ENCODE measurements at regions not wholly inside any gene's neighbourhood (a gene's known extent, or its start where the extent isn't known, plus 50 kb on each side); places are given as distances from the start of the nearest gene placed in this dataset.

DNA sequence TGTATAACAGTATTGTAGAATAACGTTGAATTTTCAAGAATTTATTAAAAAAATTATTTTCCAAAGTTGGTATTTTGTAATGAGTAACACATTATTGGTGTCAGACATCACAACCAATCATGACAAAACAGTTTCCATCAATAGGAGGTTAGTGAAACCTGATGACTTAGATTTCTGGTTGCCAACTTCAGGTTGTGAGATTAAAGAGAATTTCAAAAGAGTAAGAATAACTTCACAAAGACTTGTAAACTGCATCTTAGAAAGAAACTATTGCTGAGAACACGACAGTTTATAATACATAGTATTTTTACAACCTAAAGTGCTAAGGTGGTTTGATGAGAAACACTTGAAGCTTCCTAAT, 159.2 kb upstream of the ARG1 start:
- no peak for FAIRE-seq
- 92% methylated on average over 2 of the region's 2 CpGs; no CpG with 5 or more reads in 1 of the 2 experiments for WGBS, 2 experiments (ENCODE audit: extremely low coverage in 1 of 2, insufficient coverage in 1 of 2, insufficient read length in 1 of 2, insufficient replicate concordance in 2 of 2, low coverage in 1 of 2, low lambda C conversion rate in 2 of 2, missing lambda C conversion rate in 1 of 2)
- Histone ChIP-seq H4K20me1 (replicated peaks in 1 of 2; ENCODE audit: control insufficient read depth in 1 of 2, insufficient read depth in 2 of 2, low read length in 2 of 2) (no peaks in the 10 kb centered on the region), H2BK20ac (ENCODE audit: low read length) (no peak overlapping the region), H3K18ac (ENCODE audit: extremely low read depth, low read length) (no peak overlapping the region), H3K23ac (ENCODE audit: insufficient read length) (no peak overlapping the region), H3K56ac (replicated peaks; ENCODE audit: insufficient read length, low read depth, low read length) (no peak overlapping the region), H2AK5ac (ENCODE audit: low read depth, low read length) (no peak overlapping the region), H3K27ac (ENCODE audit: low read depth, low read length) (no peak overlapping the region), H2BK5ac (ENCODE audit: low read depth, low read length) (no peak overlapping the region), H3K9me3 (ENCODE audit: insufficient read depth in 2 of 2, low read depth in 1 of 2, low read length in 1 of 2) (0 out of 4 replicates have a peak, but pooled peaks cover 0 to 3% of the 10 kb centered on the region in 2 experiments), H2BK15ac (ENCODE audit: low read length) (no peak overlapping the region), H3K4me3 (ENCODE audit: extremely low read depth in 1 of 4, insufficient read depth in 2 of 4, low read depth in 3 of 4, low read length in 4 of 4) (no peak overlapping the region), H2AFZ (ENCODE audit: low read length) (no peak overlapping the region), H2BK12ac (ENCODE audit: low read depth, low read length) (no peak overlapping the region), H2BK120ac (replicated peaks; ENCODE audit: low read depth, low read length) (no peak overlapping the region), H3K4me2 (ENCODE audit: insufficient read depth in 1 of 2, low read depth in 2 of 2, low read length in 2 of 2) (no peak overlapping the region), H3K27me3 (replicated peaks in 1 of 4; ENCODE audit: control insufficient read depth in 3 of 4, extremely low read depth in 1 of 4, insufficient read depth in 3 of 4, low read length in 3 of 4) (no peaks in the 10 kb centered on the region), H3K36me3 (ENCODE audit: control insufficient read depth in 2 of 4, insufficient read depth in 4 of 4, low read length in 3 of 4) (no peaks in the 10 kb centered on the region), H3K23me2 (ENCODE audit: low read depth, low read length) (no peaks in the 10 kb centered on the region; the same call in 1 of the 2 replicates), H3K9ac (replicated peaks in 1 of 4; ENCODE audit: extremely low read depth in 1 of 4, low read depth in 3 of 4, low read length in 3 of 4) (no peak overlapping the region), H3K4ac (replicated peaks; ENCODE audit: insufficient read length, low read depth, low read length) (no peak overlapping the region), H4K8ac (ENCODE audit: extremely low read depth, insufficient read depth, low read length) (no peak overlapping the region), H4K91ac (replicated peaks; ENCODE audit: insufficient read length, low read length) (no peak overlapping the region), H3K4me1 (replicated peaks in 1 of 4; ENCODE audit: control insufficient read depth in 3 of 4, insufficient read depth in 4 of 4, low read length in 3 of 4) (no peaks in the 10 kb centered on the region), H3K79me2 (ENCODE audit: control insufficient read depth in 1 of 2, insufficient read depth in 2 of 2, low read length in 2 of 2) (no peaks in the 10 kb centered on the region), H3K14ac (ENCODE audit: insufficient read length) (no peak overlapping the region), H3K79me1 (ENCODE audit: low read depth, low read length) (no peaks in the 10 kb centered on the region), H4K5ac (ENCODE audit: insufficient read length, low read depth, low read length) (no peak overlapping the region)
- DNase-seq (ENCODE audit: low read depth in 1 of 2, low spot score in 2 of 2) = no peak
- ChIA-PET POLR2A (ENCODE audit: partially characterized antibody) (no interaction called here), CTCF (ENCODE audit: partially characterized antibody) (interaction anchor here (0.6 to 1.1 kb wide), 2 partner anchors 26 to 120 kb away, joined by 3 read pairs; no protein-coding TSS in a partner anchor)
- TF ChIP-seq GTF2F1 (IDR thresholded peaks at IDR 0.05; ENCODE audit: borderline replicate concordance, low read depth, low read length) (no peak), POLR2A (IDR thresholded peaks at IDR 0.05; ENCODE audit: control extremely low read depth in 1 of 2, low read depth in 2 of 2, low read length in 2 of 2) (no peak), KDM1A (IDR thresholded peaks at IDR 0.05; ENCODE audit: borderline replicate concordance, low read length) (no peak), JUND (IDR thresholded peaks at IDR 0.05; ENCODE audit: low read length) (no peak), BRCA1 (IDR thresholded peaks at IDR 0.05; ENCODE audit: low read depth, low read length) (no peak), POLR2AphosphoS5 (IDR thresholded peaks at IDR 0.05; ENCODE audit: low read depth, low read length) (no peak), CREB1 (IDR thresholded peaks at IDR 0.05) (no peak), GABPA (IDR thresholded peaks at IDR 0.05; ENCODE audit: borderline replicate concordance, insufficient read depth, low read length) (no peak)
